ENCODE measurements at regions not wholly inside any gene's neighbourhood (a gene's known extent, or its start where the extent isn't known, plus 50 kb on each side); places are given as distances from the start of the nearest gene placed in this dataset.

- Histone ChIP-seq H3K9ac (ENCODE audit: low read length) (no peak overlapping the region), H3K4me3 (ENCODE audit: control extremely low read depth in 1 of 5, extremely low read depth in 1 of 5, insufficient read depth in 1 of 5, low read depth in 2 of 5, low read length in 4 of 5) (no peak overlapping the region), H3K9me3 (ENCODE audit: control extremely low read depth in 1 of 3, control insufficient read depth in 2 of 3, insufficient read depth in 1 of 3, low read length in 2 of 3) (no peaks in the 10 kb centered on the region), H3K27ac (ENCODE audit: low read length in 2 of 2) (no peak overlapping the region), H3K79me2 (ENCODE audit: control insufficient read depth, insufficient read depth, low read length) (no peaks in the 10 kb centered on the region), H3K4me2 (replicated peaks; ENCODE audit: low read depth, low read length, poor library complexity, severe bottlenecking) (no peak overlapping the region), H3K4me1 (ENCODE audit: control insufficient read depth in 2 of 2, insufficient read depth in 2 of 2, low read length in 2 of 2) (no peaks in the 10 kb centered on the region), H4K20me1 (ENCODE audit: control insufficient read depth, insufficient read depth, low read length, poor library complexity, severe bottlenecking) (no peaks in the 10 kb centered on the region), H2AFZ (ENCODE audit: insufficient read depth, low read depth, low read length, poor library complexity, severe bottlenecking) (no peak overlapping the region), H3K27me3 (replicated peaks in 1 of 4; ENCODE audit: control extremely low read depth in 1 of 4, control insufficient read depth in 3 of 4, insufficient read depth in 4 of 4, low read length in 3 of 4) (no peaks in the 10 kb centered on the region), H3K36me3 (replicated peaks in 1 of 2; ENCODE audit: control extremely low read depth in 1 of 2, control insufficient read depth in 1 of 2, extremely low read depth in 1 of 2, insufficient read depth in 2 of 2, low read length in 1 of 2) (no peaks in the 10 kb centered on the region)
- ATAC-seq (ENCODE audit: low read depth), result no peak
- Mint-ChIP-seq H3K27me3 (peaks cover 3% of the 10 kb centered on the region), H3K4me1 (no peaks in the 10 kb centered on the region), H3K4me3 (no peak overlapping the region), H3K9me3 (ENCODE audit: insufficient read depth) (no peaks in the 10 kb centered on the region), H3K27ac (no peak overlapping the region)
- WGBS (ENCODE audit: insufficient coverage), result 78% methylated on average over 4 of the region's 5 CpGs
- DNase-seq, result no peak
- ChIA-PET POLR2A (no interaction called here), CTCF (no interaction called here)
- TF ChIP-seq CTCF (IDR thresholded peaks at IDR 0.05), result no peak
- no peak for TF ChIP-seq EZH2 (IDR thresholded peaks at IDR 0.05; ENCODE audit: borderline replicate concordance, insufficient read depth, low read depth, low read length, poor library complexity, severe bottlenecking)
- intact Hi-C loops (cut with micrococcal nuclease), result no loop called here
These were observed 155.5 kb downstream of the PRL start for GRCh38 chr6:22141241-22141745.

GRCh38 chr6:22142856-22143255 lies 154.0 kb downstream of the PRL start:
- Histone ChIP-seq H3K9ac (ENCODE audit: low read length) (no peak overlapping the region), H3K4me2 (replicated peaks; ENCODE audit: low read depth, low read length, poor library complexity, severe bottlenecking) (no peak overlapping the region), H2AFZ (ENCODE audit: insufficient read depth, low read depth, low read length, poor library complexity, severe bottlenecking) (no peak overlapping the region), H3K4me1 (ENCODE audit: control insufficient read depth in 2 of 2, insufficient read depth in 2 of 2, low read length in 2 of 2) (peaks cover 3 to 4% of the 10 kb centered on the region in 2 donors), H3K79me2 (ENCODE audit: control insufficient read depth, insufficient read depth, low read length) (no peaks in the 10 kb centered on the region), H3K27ac (ENCODE audit: low read length in 2 of 2) (no peak overlapping the region), H3K9me3 (ENCODE audit: control extremely low read depth in 1 of 3, control insufficient read depth in 2 of 3, insufficient read depth in 1 of 3, low read length in 2 of 3) (no peaks in the 10 kb centered on the region), H4K20me1 (ENCODE audit: control insufficient read depth, insufficient read depth, low read length, poor library complexity, severe bottlenecking) (no peaks in the 10 kb centered on the region), H3K4me3 (ENCODE audit: control extremely low read depth in 1 of 5, extremely low read depth in 1 of 5, insufficient read depth in 1 of 5, low read depth in 2 of 5, low read length in 4 of 5) (no peak overlapping the region), H3K36me3 (replicated peaks in 1 of 2; ENCODE audit: control extremely low read depth in 1 of 2, control insufficient read depth in 1 of 2, extremely low read depth in 1 of 2, insufficient read depth in 2 of 2, low read length in 1 of 2) (no peaks in the 10 kb centered on the region), H3K27me3 (replicated peaks in 1 of 4; ENCODE audit: control extremely low read depth in 1 of 4, control insufficient read depth in 3 of 4, insufficient read depth in 4 of 4, low read length in 3 of 4) (peaks cover 0 to 4% (median 0%) of the 10 kb centered on the region in 4 experiments)
- ATAC-seq (ENCODE audit: low read depth) (no peak), DNase-seq (no peak)
- Mint-ChIP-seq H3K4me3 (no peak overlapping the region), H3K27me3 (peaks cover 7% of the 10 kb centered on the region), H3K4me1 (peaks cover 1% of the 10 kb centered on the region), H3K27ac (no peak overlapping the region), H3K9me3 (ENCODE audit: insufficient read depth) (no peaks in the 10 kb centered on the region)
- WGBS (ENCODE audit: insufficient coverage), result 56% methylated on average over 3 of the region's 7 CpGs
- ChIA-PET CTCF (no interaction called here), POLR2A (no interaction called here)
- TF ChIP-seq CTCF (IDR thresholded peaks at IDR 0.05) (no peak), EZH2 (IDR thresholded peaks at IDR 0.05; ENCODE audit: borderline replicate concordance, insufficient read depth, low read depth, low read length, poor library complexity, severe bottlenecking) (no peak)
- intact Hi-C loops (cut with micrococcal nuclease), result no loop called here

Measured in B cell (primary cell).